SKM-1 treated with dmso at 0.1 percent for 144 hours (cell line): ENCODE measurements at regions not wholly inside any gene's neighbourhood (a gene's known extent, or its start where the extent isn't known, plus 50 kb on each side); places are given as distances from the start of the nearest gene placed in this dataset.

Experiments used
- DNase-seq: peaks from one replicate; lab custom pipeline; 2025; ENCODE audit not compliant: unreplicated experiment; lab: John Stamatoyannopoulos, UW

DNA sequence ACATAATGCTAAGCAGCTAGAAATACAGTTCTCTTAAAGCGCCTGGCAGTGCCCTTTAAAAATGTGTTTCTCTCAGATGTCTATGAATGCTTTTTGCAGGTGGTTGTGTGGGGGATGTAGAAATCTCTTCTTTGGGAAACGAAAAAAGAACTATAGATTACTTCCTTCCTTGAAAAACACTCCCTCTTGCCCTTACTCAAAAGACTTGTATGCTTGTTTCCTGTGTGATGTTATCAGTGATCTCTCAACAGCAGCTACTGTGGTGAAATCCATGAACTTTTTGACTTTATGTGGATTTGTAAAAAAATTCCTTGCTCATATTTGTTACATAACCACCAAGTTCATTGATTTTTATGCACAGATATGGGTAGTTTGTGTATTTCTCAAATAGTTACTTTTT lies 916.5 kb downstream of the QKI start:
- no peak for DNase-seq

DNA sequence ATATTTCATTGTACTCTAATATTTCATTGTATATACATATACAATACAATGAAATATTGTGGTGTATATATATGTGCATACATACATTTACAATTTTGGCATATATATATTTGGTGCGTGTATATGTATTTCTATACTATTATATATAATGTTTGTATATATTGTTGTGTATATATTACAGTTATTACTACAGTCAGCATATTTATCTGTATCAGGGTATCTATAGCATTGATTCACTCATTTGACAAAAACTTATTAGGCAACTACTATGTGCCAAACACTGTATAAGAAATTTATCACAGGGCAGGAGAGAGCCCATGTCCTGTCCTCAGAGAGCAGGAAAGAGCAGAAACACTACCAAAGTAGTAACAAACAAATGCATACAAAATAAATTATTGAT lies 910.6 kb downstream of the QKI start:
- no peak for DNase-seq

DNA sequence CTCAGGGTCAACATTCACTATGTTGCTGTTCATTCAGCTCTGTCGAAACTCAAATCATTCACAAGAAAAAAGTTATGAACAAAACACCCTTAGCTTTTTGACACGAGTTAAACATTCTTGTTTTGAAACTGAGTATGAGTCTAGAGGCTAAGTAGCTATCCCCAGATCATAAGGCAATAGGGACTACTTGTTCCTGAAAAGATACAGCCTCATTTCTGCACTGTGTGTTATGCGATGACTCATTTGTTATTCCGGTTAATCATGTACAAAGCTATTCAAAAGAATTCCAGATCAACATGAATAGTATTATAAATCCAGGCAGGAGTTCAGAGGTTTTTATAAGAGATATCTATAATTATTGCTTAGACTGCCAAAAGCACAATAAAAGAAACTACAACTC lies 908.0 kb downstream of the QKI start:
- DNase-seq: no peak

DNA sequence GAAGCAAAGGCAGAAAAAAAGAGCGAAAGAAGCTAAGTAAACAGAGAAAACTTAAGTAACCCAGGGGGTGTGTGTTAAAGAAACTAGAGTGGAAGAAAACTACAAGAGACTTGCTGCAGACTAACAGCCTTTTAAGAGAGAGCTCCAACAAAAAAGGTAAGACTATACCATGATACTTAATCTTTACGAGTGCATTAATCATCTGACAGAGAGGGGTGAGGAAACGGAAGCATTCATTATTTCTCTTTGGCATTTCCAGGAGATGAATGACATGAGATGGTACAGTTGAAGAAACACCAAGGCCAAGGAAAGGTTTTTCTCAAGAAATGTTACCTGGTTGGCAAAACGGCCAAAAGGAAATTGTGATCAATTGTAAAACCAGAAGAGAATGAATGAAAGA lies 906.8 kb downstream of the QKI start:
- no peak for DNase-seq

DNA sequence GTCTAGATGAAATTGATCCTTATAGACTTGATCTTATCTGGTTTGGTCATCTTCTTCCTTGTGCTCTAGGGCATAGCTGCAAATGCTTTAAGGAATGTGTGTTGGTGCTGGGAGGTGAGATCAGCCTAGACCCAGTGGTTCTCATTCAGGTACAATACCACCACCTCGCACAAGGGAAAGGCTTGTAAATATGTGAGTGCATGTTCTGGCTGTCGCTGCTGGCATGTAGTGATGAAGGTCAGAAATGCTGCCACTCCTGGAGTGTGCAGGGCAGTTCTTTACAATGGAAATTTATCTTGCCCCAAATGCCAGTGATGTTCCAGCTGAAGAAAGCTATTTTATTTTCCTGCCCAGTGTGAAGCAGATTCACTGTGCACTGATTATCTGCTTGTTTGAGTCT lies 900.9 kb downstream of the QKI start:
- DNase-seq: no peak

DNA sequence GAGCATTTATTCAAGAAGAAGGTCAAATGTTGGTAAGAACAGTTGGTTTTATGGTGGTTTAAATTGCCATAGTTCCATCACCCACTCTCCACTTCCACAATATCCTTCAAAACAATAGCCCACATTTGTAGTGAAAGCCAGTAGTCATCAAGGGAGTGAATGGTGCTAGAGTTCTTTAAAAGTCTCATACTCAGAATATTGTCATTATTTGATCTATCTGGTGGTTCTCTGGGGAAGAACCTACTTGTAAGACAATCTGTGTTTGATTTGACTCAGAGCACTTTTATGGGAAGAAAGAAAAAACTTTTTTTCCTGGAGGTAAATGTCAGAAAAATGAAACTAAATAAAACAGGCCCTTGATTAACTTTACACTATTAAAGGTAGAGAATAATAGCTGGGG lies 893.8 kb downstream of the QKI start:
- DNase-seq: no peak

DNA sequence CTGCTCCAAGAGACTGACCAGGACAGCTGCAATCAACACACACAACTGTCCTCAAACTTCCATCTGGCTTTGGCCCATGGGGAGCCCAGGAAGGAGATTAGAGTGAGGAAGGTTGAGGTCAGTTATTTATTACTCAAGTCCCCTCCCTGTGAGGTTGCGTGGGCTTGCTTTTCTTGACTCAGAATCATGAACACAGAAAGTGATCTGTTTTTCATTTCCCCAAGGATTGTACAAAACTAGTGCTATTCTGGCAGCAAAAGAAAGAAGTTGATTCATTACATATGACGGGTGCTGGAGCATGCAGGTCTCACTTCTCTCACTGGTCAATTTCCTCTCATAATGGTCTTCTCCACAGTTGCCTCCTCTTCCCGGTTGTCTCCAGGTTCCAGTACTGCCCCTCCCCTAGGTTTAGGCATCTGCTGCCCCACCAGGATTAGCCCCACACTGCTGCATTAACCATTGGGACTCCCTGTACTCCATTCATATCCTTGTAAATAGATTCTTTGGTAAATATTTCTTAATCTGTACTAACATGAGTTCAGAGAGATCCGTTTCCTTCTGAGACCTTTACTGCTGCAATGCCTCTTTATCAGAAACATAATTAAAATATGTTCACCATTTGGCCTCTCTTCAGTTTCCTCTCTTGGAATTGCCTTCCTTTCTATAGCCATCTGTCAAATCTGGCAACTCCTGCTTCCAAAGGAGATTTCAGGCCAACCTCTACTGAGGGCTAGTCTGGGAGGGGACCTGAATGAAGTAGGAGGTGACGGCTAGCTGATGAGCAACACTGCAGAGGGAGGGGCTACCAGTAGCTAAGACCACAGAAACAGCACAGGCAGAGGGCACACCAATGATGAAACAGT lies 888.8 kb downstream of the QKI start:
- DNase-seq: no peak

DNA sequence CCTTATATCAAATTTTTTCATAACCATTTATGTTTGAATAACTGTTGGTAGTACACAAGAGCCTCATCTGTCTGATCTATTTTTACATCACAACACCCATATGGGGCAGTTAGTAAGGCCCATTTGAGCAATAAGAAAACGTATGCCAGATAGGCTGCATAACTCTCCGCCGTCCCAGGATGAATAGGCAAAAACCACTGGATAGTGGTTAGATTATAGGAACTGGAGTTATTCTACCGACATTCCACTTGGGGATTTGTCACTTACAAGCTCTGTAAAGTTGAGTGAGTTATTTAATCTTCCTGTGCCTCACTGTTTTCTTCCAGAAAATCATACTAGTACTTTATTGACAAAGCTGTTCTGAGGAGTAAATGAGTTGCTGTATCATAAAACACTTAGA lies 881.9 kb downstream of the QKI start:
- no peak for DNase-seq

DNA sequence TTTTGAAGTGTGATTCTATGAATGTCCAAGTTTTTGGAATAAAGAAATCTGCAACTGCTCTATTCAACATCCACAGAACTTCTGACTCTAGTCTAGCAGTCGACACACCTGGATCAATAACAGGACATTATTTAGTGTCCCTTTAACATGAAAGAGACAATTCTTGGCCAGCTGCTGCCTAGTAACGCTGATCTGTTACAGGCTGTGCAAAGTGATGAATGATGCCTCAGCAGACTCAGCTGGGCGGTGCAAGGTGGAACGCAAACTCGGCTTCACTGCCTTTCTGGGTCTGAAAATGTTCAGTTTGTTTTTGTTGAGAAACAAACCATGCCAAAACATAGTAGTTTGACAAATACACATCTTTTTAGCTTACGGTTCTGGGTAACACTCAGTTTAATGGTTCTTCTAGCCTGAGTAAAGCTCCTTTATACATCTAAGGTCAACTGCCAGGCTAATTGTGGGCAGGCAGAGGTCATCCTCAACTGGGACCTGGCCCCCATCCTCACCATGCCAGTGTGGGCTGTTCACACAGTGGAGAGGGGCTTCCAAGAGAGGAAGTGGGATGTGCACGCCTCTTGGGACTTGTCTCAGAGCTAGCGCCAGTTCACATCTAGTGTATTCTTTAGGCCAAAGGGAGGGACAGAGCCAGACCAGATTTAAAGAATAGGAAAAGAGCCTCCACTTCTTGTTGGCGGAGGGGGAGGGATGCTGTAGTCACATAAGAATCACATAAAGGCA lies 879.7 kb downstream of the QKI start:
- no peak for DNase-seq

DNA sequence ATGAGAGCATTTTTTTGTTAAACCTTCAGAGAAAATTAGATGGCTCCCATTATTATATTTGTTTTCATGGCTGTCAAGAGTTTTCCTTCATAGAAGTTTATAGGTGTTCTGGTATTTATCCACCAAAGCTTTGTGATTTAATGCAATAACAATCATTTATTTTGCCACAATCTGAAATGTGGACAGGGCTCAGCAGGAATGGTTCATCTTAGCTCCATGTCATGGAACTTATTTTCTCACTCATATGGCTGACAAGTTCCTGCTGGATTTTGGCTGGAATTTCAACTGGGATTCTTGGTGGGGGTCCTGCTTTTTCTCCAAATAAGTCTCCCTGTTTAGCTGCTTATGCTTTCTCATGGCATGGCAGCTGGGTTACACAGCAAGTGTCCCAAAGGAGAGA lies 876.7 kb downstream of the QKI start:
- DNase-seq: no peak

DNA sequence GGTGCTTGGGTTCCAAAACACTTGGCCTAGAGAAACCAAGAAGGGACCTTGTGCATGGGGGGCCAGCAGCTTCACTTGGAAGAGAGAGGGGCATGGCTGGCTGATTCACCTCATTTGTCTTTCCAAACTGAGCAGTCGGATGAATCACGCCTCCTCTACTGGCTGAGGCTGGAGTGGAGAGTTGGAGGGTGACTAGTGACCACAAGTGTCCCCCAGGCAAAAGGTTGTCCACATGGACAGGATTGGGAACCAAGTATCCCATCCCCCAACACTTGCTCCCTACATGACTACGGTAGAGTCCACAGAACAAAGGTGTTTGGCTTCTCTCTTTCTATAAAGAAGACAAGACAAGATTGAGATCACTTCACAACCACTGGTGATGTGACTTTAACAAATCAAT lies 875.6 kb downstream of the QKI start:
- no peak for DNase-seq

DNA sequence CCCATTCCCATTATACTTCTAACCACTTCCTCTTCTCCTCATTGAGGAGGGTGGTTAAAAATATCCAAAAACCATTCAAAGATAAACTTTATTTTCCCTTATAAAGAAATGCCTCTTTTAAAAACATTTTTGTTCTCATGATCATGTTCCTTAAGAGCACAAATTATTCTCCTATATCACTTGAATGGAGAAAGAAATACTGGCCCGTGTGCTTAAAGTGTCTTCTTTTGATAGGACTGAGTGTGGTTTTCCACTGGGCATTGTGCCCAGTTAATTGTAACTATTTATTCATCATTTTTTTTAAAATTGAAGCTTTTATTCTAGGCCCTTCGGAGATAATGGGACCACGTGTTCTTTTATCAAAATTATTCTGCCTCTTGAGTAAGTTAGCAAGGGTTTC lies 871.5 kb downstream of the QKI start:
- no peak for DNase-seq

DNA sequence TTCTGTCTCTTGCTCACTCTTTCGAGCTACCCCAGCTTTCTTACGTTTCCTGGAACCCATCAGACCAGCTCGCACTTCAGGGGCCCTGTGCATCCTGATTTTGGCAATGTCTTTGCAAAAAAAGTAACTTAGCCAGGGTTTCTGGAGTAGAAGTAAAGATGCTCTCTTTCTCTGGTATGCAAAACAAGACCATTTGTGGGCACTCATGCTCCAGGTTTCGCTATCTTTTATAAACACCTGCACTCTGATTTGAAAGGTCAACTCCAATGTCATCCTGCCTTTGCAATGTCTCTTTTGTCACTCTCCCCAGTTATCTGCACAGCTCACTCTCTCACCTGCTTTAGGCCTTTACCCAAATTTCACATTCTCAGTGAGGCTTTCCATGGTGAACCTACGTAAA lies 869.1 kb downstream of the QKI start:
- no peak for DNase-seq

DNA sequence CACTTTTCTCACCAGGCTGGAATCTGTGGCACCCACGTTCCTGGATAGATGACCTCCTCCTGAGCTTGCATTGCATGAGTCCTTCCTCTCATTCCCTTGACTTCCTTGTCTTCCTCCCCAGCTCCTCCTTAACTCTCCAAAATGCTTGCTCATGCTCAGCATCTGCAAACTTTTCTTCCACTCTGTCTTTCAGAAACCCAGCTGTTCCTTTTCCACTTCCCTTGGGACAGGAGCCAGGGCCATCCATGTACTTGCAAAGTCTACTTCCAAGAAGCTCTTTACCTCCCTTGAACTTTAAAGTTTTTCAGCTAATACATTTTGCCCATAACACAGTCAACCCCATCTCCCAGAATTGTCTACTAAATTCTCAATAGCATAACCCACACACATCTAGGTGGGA lies 861.7 kb downstream of the QKI start:
- no peak for DNase-seq

DNA sequence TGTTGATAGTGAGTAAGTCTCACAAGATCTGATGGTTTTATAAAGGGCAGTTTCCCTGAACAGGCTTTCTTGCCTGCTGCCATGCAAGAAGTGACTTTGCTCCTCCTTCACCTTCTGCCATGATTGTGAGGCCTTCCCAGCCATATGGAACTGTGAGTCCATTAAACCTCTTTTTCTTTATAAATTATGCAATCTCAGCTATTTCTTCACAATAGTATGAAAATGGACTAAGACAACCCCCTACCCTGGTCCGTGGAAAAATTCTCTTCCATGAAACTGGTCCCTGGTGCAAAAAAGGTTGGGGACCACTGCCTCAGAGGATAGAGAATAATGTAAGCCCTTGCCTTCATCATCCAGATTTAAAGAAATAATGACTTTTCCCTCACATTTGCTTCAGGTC lies 861.3 kb downstream of the QKI start:
- DNase-seq: no peak

DNA sequence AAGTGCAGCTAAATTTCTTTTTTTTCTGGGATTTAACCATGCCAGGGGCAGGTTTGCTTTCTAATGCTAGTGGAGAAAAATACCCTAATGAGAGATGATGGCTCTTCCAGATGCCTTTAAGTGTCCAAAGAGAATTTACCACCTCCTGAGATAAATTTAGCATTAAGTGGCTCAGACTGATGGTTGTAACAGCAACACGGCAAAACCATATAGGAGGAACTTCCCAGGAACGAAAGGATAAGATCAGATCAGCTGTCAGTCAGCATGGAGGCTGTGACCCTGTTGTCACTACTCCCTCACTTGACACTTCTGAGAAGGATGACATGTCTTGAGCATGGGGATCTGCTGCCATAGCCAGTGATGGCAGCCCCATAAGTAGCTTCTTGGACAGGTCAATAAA lies 860.0 kb downstream of the QKI start:
- no peak for DNase-seq

DNA sequence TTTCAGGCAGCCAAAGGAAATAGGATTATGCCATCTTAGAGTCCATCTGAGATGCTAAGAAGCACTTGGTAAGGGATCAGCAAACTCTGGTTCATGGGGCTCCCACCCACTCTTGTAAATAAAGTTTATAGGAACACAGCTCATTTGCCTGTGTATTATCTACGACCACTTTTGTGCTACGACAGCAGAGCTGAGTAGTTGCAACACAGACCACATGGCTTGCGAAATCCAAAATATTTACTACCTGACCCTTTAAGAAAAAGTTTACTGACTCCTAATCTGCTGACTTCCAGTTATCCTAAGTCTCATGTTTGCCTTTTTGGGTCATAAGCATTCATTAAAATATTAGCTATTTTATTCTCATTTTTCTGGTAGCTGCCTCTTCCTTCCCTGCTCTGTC lies 859.0 kb downstream of the QKI start:
- DNase-seq: no peak

DNA sequence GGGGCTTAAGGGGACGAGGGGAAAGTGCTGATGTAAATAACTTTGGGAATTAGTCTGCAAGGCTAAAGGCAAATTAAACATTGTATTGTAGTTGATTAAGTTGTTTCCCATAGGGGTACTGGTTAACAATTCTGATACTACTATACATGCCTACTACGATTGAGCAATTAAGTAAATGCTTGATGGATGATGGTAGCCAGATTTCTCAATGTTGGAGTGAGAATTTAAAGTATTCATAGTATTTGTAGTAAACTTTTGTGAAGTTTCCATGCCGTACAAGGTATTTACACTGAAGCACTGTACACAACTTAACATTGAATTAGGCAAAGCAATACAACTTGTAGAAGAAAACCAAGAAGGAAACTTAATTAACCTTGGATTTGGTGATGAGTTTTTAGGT lies 852.3 kb downstream of the QKI start:
- no peak for DNase-seq

DNA sequence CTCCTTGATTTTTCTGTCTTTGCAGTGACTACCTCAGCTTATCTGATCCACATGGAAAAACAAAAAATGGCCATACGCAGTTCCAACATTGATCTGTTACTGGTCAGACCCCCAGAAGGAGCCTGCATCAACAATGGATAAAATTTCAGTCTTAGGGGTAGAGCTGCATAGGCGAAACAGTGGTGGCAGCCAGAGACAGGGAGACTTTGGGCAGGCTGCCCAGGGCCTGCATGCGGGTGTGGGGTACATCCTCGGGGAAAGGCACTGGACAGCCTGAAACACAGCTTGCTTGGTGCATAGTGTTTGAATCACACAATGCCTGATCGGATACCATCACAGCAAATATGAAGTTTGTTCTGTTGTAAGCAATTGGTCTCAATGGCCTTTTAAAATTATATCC lies 847.8 kb downstream of the QKI start:
- DNase-seq: no peak

DNA sequence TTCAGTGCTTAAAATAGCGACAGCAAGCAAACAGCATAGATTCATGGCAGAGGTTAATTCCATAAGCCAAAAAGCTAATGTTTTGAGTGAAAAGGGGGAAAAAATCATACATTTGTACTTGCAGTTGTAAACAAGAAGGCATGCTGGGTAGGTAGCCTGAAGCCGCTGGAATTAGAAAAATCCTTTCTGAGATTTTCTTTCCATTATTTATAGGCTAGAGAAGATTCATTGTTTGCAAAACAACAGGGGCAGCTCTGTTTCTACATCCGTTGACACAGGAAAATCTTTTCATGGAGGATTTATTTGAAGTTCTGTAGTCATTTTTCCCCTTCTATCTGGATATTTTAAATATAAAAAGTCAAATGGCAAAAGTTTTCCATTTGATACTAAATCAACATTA lies 843.9 kb downstream of the QKI start:
- no peak for DNase-seq

DNA sequence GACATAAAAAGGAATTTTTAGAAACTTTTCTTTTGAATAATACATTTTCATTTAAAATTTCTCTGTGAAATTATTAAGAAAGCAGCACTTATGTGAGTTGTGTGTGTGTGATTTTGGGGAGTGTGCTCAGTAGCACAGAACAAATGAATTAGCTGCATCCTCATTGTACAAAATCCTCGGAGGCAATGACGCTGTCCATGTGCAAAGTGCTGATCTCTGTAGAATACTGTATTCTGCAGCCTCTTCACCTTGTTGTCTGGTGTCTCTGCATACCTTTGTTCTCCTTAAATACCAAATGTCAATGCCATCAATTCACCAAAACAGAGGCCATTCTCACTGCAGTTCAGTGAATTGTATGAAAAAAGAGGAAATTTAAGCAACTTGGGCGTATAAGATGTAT lies 838.4 kb downstream of the QKI start:
- DNase-seq: no peak

DNA sequence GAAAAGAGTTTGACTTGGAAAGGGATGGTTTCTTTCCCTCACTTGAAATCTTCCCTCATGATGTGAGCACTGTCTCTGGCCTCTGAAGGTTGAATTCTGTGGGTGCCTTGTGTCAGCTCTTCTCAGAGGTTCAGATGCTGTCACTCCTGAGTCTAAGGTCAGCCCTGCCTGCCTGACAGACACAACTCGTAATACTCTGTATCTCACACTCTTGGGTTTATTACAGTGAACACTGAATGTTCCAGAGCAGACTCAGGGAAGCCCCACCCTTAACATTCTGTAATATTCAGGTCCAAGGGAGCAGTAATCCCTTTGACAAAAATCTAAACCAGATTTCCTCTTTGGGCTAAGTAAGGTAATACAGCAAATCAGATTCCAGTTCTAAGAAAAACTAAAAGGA lies 837.8 kb downstream of the QKI start:
- DNase-seq: no peak

DNA sequence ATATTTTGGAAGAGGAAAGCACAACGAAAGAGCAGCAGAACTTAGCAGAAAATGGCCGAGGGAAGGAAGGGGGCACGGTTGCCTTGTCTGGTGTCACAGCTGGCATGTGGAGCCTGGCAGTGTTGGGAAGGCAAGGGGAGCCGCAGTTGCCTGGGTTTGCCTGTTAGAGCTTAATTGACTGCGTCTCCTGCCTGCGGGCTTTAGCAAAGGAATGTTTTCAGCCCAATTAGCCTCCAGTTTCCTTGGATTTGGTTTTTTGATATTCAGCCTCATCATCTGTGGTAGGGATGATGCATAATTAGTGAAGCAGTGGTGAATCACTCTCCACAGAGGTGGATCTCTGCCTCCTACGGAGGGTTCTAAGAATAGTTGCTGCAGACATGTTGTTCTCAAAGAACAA lies 832.6 kb downstream of the QKI start:
- DNase-seq: no peak
